HG03196 (cell line): ENCODE measurements at regions not wholly inside any gene's neighbourhood (a gene's known extent, or its start where the extent isn't known, plus 50 kb on each side); places are given as distances from the start of the nearest gene placed in this dataset.

ENCODE experiments used
- ATAC-seq: cut with Tn5 transposase; IDR thresholded peaks from one replicate; pipeline ENCODE4 v1.9.1; 2021; ENCODE audit not compliant: unreplicated experiment

GRCh38 chr13:89279374-89279773 lies 1608.2 kb downstream of the SLITRK5 start:
- no peak for ATAC-seq

DNA sequence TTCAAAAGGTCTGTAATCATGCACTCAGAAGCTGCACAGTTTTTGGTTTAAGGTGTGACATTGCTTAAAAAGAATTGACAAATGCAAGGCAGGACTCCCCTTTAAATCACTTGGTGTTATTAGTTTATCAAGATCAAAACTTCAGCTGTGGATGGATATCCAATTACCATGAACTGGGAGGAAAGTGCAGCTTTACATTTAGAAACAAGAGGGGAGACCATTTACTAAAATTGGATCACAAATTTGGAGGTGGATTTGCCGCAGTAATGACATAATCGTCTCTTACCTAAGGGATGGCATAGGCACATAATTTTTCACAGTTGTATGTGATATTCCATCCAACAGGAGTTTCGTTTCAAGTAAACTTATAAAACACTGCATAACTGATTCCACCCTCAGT lies 1610.2 kb downstream of the SLITRK5 start:
- no peak for ATAC-seq

DNA sequence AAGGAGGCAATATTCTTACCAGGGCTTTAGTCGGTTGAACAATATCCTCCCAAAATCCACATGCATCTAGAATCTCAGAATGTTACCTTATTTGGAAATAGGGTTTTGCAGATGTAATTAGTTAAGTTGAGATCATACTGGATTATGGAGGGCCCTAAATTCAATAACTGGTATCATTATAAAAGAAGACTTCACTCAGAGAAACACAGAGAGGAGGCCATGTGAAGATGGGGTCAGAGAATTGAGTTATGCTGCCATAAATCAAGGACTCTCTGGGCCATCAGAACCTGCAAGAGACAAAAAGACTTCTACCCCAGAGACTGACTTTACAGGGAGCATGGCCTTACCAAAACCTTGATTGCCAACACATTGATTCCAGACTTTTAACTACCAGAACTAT lies 1611.1 kb downstream of the SLITRK5 start:
- no peak for ATAC-seq

- ATAC-seq, result no peak
These were observed 1616.2 kb downstream of the SLITRK5 start for GRCh38 chr13:89287381-89287780.

DNA sequence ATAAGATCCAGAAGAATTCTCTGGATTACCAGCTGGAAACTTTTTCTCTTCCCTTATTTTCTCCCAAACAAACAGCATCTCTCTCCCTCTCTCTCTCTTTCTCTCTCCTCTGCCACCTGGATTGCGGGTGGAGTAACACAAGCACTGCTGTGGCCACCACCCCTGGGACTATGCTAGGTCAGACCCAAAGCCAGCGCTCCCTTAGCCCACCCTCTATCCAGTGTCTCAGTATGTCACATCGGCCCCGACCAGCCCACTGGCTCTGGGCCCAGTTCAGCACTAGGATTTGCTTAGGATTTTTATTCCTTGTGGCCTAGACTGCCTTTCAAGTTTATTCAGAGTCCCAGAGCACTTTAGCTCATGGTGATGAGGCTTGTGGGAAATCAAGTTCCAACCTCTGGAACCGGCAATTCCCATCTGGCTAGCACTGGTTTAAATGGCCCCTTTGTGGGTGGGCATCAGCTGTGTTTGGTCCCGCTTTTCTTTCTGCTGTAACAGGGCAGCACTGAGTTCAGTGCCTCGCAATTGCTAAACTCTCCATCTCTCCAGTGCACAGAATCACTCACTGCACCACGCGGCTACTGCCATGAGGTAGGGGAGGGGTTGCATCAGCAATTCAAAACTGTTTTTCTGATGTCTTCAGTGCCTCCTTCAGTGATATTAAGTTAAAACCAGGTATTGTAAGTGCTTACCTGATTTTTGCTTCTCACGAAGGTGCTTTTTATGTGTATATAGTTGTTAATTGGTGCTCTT lies 1623.1 kb downstream of the SLITRK5 start:
- no peak for ATAC-seq

DNA sequence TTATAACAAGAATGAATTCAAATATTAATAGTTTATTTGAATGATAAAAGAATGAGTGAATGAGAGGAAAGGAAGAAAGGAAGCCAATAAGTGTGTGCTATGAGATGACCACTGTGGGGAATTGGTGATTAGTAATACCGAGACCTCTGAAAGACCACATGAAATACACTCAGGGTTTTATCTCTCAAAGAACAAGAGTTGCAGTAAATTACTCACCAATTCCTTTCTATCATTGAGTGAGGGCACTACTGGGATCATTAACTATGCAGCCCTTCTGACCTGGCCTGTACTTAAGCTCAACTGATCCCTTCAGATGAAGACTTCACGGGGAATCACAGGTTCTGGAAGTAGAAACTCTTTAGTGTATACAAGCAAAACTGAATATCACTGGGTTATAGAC lies 1636.1 kb downstream of the SLITRK5 start:
- ATAC-seq, result no peak

DNA sequence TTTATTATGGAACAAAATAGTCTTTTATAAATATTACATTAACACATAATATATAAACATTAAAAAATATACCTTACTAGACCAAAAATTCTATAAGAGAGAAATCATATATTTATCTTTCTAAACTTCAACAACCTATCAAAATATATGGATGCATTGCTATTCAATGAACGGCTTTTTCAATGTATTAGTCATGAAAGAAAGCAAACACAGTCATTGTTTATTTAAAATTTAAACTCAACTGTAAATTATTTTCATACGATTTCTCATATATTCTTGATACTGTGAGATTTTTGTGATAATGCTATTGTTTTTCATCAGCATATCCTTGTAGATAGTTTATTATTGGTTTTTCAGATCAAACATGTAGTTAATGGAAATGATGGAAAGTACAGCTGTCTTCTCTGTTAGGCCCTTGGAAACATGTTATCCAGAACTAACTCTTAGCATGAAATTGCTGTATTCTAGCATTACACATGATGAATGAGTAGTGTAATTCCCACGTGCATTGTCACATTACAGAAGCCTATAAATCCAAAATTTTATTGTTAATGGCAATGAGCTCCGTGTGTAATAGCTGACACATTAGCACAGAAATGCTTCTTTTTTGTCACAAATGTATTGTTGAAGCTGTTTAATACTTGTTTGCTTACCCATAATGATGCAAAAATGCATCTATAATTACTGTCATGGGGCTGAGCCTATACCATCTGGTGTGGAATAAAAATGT lies 1639.9 kb downstream of the SLITRK5 start:
- no peak for ATAC-seq

GRCh38 chr13:89315287-89315686 lies 1644.1 kb downstream of the SLITRK5 start:
- ATAC-seq, result no peak

- no peak for ATAC-seq
These were observed 1651.3 kb downstream of the SLITRK5 start for GRCh38 chr13:89322466-89322865.

DNA sequence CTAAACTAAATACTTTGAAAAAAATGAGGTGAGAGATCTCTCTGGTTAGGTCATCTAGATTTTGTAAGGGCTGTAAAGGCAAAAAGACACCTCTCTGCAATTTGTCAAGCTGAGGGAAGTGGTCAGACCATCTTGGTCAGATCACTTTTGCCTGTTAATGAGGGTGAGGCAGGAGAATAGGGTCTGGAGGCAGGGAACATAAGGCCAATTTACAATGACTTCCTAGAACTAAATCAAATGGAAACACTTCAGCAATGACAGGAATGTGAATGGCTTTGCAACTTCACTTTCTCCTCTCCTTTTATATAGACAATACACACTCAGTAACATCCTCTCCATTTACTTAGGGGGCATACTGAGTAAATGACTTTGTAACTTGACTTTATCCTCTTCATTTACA lies 1653.4 kb downstream of the SLITRK5 start:
- no peak for ATAC-seq

GRCh38 chr13:89343165-89343564 lies 1672.0 kb downstream of the SLITRK5 start:
- ATAC-seq, result no peak

DNA sequence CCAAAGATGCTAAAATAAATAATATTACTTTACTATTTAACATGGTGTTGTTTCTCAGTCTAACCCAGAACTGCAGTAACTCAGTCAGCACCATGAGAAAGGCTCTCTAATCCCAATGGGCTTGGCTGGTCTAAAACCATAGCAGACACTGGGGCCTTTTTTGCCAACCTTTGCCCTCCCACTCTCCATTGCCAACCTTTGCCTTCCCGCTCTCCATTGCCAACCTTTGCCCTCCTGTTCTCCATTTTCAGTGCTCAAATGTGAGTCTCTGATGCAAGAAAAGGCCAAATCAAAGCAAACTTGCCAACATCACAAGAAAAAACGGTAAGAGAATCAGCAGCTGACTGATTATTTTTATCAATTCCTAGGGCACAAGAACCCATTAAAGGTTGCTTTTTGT lies 1681.2 kb downstream of the SLITRK5 start:
- ATAC-seq, result no peak

- ATAC-seq, result no peak
These were observed 1690.7 kb downstream of the SLITRK5 start for GRCh38 chr13:89361909-89362308.

DNA sequence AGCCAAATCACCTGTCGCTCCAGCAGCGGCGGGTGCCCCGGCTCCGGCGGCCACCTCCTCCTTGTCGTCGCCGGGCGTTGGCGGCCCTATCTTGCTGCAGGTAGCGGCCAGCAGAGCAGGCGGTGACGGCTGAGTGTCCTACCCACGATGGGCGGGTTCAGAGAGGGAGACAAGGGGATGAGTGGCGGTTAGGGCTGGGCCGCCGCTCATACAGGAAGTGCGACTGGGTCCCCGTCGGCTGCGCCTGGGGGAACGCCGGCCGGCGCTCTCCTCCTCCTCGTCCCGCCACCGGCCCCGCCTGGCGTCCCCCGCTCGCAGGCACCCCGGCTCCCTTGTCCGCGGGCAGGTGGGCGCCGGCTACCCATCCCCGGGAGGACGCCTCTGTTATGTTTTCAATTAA lies 1692.0 kb downstream of the SLITRK5 start:
- no peak for ATAC-seq

- ATAC-seq, result no peak
These were observed 1701.0 kb downstream of the SLITRK5 start for GRCh38 chr13:89372193-89372592.

GRCh38 chr13:89375839-89376238 lies 1704.7 kb downstream of the SLITRK5 start:
- ATAC-seq, result no peak

- peak; percentile 77 for ATAC-seq
These were observed 1708.9 kb downstream of the SLITRK5 start for GRCh38 chr13:89380101-89380500.

GRCh38 chr13:89382981-89383380 lies 1711.8 kb downstream of the SLITRK5 start:
- ATAC-seq, result no peak

DNA sequence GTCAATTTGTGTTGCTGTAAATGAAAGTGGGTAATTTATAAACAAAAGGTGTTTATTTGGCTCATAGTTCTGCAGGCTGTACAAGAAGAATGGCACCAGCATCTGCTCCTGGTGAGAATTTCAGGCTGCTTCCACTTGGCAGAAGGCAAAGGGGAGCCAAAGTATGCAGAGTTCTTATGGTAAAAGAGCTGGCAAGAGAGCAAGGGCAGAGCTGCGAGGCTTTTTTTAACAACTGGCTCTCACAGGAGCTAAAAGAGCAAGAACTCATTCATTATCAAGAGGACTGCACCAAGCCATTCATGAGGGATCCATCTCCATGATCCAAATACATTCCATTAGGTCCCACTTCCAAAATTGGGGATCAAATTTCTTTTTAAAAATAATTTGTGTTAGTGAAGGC lies 1712.7 kb downstream of the SLITRK5 start:
- no peak for ATAC-seq

GRCh38 chr13:89393758-89394304 lies 1722.7 kb downstream of the SLITRK5 start:
- no peak for ATAC-seq

DNA sequence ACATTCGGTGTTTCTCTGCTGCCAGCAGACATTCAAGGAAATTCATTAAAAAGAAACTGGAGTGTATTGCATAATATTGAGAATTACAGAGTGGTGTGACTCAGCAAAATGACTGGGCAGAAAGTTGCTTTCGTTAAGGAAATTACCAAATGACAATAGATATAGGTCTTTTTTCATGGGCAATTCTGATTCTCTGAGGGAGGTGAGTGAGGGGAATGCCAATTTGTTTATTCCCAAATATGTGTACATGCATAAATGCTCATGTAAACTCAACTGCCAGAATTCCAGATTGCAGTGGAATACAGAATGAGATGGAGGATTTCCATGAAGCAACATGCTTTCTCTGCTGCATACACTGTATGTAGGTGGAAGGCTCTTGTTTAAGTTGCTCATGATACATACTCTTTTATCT lies 1730.1 kb downstream of the SLITRK5 start:
- ATAC-seq, result no peak

GRCh38 chr13:89402211-89402610 lies 1731.0 kb downstream of the SLITRK5 start:
- no peak for ATAC-seq
